Stimulated activated CD8-positive, alpha-beta memory T cell treated with anti-CD3 and anti-CD28 coated beads, Interleukin-15, amount 100 ng/mL, for 4 hours (primary cell): ENCODE measurements at regions not wholly inside any gene's neighbourhood (a gene's known extent, or its start where the extent isn't known, plus 50 kb on each side); places are given as distances from the start of the nearest gene placed in this dataset.

Experiments
- DNase-seq, 2 donors: peaks; one replicate each; pipeline ENCODE4 v3.0.0-alpha.2; 2020; ENCODE audit warnings: low read depth in 2 of 2

- DNase-seq: no peak
Observed at GRCh38 chr2:137824501-137824900, 139.8 kb upstream of the HNMT start.

GRCh38 chr2:137826373-137827372 lies 137.6 kb upstream of the HNMT start:
- DNase-seq: no peak

GRCh38 chr2:137828624-137829023 lies 135.6 kb upstream of the HNMT start:
- no peak for DNase-seq

- no peak for DNase-seq
Observed at GRCh38 chr2:137829251-137829650, 135.0 kb upstream of the HNMT start.

- DNase-seq: no peak
Observed at GRCh38 chr2:137834760-137835379, 129.4 kb upstream of the HNMT start.

GRCh38 chr2:137836671-137837070 lies 127.6 kb upstream of the HNMT start:
- no peak for DNase-seq

- no peak for DNase-seq
Observed at GRCh38 chr2:137837830-137838229, 126.4 kb upstream of the HNMT start.

- DNase-seq: no peak
Observed at GRCh38 chr2:137838255-137839092, 125.8 kb upstream of the HNMT start.

GRCh38 chr2:137842430-137842829 lies 121.8 kb upstream of the HNMT start:
- DNase-seq: no peak

GRCh38 chr2:137842952-137843351 lies 121.3 kb upstream of the HNMT start:
- no peak for DNase-seq

GRCh38 chr2:137845422-137845821 lies 118.9 kb upstream of the HNMT start:
- no peak for DNase-seq

GRCh38 chr2:137846993-137847392 lies 117.3 kb upstream of the HNMT start:
- DNase-seq: no peak

- no peak for DNase-seq
Observed at GRCh38 chr2:137847443-137847842, 116.8 kb upstream of the HNMT start.

GRCh38 chr2:137857881-137858280 lies 106.4 kb upstream of the HNMT start:
- no peak for DNase-seq

GRCh38 chr2:137862651-137863050 lies 101.6 kb upstream of the HNMT start:
- no peak for DNase-seq

GRCh38 chr2:137865954-137866540 lies 98.2 kb upstream of the HNMT start:
- DNase-seq: peak in 1 of 2 donors; percentile 13

GRCh38 chr2:137870682-137871081 lies 93.6 kb upstream of the HNMT start:
- DNase-seq: no peak

- no peak for DNase-seq
Observed at GRCh38 chr2:137872577-137872976, 91.7 kb upstream of the HNMT start.

GRCh38 chr2:137873536-137874244 lies 90.6 kb upstream of the HNMT start:
- DNase-seq: no peak

- DNase-seq: no peak
Observed at GRCh38 chr2:137879121-137879520, 85.2 kb upstream of the HNMT start.

GRCh38 chr2:137881711-137882110 lies 82.6 kb upstream of the HNMT start:
- no peak for DNase-seq
